ENCODE measurements at regions not wholly inside any gene's neighbourhood (a gene's known extent, or its start where the extent isn't known, plus 50 kb on each side); places are given as distances from the start of the nearest gene placed in this dataset.
"Not testable (repeated sequence)": the region's sequence is repeated elsewhere in the genome, so short reads cannot be mapped to it uniquely, and the experiment has no call there.

DNA sequence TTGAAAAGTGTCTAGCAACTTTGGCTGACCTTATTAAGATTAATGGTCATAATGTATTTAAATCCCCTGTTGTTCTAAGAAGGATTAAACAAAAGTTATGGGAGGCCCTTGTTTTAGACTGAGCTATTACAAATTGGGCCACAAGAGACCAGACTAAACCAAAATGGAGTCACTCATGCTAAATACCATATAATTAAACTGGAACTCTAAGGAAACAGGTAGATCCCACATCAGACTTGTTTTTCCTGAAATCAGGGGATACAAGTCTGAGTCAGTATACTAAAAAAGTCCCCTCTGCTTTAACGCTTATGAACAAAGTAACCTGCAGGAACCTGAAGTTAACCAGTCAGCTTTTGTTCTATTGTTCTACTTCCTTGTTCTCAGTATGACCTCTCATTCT lies 305.9 kb upstream of the SGCG start:
- no peak overlapping the region for H3K27ac ChIP-seq
- TF ChIP-seq, protein P1, sequence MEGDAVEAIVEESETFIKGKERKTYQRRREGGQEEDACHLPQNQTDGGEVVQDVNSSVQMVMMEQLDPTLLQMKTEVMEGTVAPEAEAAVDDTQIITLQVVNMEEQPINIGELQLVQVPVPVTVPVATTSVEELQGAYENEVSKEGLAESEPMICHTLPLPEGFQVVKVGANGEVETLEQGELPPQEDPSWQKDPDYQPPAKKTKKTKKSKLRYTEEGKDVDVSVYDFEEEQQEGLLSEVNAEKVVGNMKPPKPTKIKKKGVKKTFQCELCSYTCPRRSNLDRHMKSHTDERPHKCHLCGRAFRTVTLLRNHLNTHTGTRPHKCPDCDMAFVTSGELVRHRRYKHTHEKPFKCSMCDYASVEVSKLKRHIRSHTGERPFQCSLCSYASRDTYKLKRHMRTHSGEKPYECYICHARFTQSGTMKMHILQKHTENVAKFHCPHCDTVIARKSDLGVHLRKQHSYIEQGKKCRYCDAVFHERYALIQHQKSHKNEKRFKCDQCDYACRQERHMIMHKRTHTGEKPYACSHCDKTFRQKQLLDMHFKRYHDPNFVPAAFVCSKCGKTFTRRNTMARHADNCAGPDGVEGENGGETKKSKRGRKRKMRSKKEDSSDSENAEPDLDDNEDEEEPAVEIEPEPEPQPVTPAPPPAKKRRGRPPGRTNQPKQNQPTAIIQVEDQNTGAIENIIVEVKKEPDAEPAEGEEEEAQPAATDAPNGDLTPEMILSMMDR (IDR thresholded peaks at IDR 0.05) = no peak
- TF ChIP-seq ZFX (IDR thresholded peaks at IDR 0.05; ENCODE audit: borderline replicate concordance) = no peak

DNA sequence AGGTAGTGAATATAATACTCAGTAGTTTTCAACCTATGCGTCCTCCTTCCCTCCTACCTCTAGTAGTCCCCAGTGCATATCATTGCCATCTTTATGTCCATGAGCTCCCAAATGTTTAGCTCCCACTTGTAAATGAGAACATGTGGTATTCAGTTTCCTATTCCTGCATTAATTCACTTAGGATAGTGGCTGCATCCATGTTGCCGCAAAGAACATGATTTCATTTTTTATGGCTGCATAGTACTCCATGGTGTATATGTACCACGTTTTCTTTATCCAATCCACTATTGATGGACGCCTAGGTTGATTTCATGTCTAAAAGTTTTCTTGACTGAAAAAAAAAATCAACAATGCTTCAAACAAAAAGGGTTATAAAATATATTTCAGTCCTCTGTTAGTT lies 303.4 kb upstream of the SGCG start:
- TF ChIP-seq ZFX (IDR thresholded peaks at IDR 0.05; ENCODE audit: borderline replicate concordance) = no peak
- no peak overlapping the region for H3K27ac ChIP-seq

DNA sequence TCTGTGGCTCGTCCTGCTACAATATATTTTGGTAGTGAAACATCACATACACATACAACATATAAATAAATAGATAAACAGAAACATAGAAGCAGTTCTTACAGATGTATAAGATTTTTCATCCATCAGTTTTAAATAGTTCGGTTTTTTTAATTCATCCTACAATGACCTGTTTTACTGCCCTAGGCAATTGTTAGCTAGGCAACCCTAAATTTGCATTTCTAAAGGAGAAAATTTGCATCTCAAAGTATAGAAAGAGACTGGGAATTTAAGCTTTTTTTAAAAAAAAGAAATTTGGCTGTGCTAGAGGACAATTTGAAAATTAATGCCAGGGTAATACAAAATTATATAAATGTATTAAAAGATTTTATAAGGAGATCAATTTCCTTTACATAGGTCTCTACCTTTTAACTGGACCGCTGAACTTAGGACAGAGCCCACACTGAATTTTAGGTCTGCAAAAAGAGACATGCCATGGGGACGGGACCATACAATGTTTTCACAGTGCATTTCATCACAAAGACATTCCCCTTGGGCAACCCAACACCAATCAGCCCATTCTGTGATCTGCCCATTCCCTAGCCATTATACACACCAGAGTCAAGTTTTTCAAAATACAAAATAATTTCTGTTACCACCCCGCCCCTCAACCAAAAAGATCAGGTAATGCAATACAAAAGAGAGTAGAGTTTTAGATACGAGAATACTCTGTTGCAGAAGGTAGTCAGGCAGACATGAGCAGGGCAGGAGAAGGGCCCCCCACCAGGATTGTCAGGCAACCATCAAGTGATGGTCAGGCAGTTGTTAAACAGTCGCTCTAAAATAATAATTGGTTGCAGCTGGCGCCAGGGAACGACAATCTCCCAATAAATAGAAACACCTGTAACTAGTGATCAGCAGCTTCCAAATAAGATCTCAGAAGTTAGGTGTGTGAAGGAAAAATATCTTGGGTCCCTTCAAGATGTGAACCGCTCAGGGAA lies 299.7 kb upstream of the SGCG start:
- no peak overlapping the region for H3K27ac ChIP-seq
- TF ChIP-seq ZFX (IDR thresholded peaks at IDR 0.05; ENCODE audit: borderline replicate concordance) = no peak
- TF ChIP-seq, protein P1 (IDR thresholded peaks at IDR 0.05) = no peak

DNA sequence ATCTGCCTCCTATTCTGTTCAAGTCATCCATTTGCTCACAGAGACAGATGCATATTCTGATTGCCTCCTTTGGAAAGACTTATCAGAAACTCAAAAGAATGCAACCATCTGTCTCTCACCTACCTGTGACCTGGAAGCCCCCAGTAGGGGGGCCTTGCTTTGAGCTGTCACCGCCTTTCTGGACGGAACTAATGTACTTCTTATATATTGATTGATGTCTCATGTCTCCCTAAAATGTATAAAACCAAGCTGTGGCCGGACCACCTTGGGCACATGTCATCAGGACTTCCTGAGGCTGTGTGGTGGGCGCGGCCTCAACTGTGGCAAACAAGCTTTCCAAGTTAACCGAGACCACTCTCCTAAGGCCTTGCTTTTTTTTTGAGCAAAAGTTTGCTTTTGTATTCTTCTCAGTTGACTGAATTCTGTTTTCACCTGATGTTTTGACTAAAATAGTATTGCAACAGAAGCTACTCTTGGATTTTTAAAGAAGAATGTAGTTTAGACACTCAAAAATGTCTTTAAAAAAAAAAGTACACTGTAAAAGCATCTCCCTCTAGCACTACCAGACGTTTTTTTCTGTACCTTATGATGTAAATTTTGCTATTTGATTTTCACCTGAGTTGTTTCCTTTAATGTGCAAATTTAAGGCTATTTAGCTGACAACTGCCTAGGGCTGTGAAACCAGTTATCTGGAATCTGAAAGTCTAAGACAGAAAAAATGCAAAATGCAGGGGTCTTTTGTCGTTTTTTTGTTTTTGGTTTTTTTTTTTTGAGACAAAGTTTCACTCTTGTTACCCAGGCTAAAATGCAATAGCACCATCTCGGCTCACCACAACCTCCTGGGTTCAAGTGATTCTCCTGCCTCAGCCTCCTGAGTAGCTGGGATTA lies 298.8 kb upstream of the SGCG start:
- H3K27ac ChIP-seq = not testable (repeated sequence)

DNA sequence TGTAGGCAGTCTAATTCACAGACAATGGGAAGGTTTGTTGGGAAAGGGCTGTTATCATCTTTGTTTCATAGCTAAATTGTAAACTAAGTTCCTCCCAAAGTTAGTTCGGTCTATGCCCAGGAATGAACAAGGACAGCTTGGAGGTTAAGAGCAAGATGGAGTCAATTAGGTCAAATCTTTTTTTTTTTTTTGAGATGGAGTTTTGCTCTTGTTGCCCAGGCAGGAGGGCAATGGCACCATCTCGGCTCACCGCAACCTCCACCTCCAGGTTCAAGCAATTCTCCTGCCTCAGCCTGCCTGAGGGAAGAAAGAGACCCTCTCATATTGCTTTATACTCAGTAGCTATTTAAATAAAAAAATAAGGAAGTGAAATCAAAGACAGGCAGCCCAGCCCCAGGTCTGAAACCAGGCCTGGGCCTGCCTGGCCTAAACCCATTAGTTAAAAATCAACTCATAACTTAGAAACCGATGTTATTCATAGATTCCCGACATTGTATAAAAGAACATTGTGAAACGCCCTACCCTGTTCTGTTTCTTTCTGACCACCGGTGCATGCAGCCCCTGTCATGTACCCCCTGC lies 297.4 kb upstream of the SGCG start:
- H3K27ac ChIP-seq = no peak overlapping the region
- TF ChIP-seq, protein P1 (IDR thresholded peaks at IDR 0.05) = no peak
- TF ChIP-seq ZFX (IDR thresholded peaks at IDR 0.05; ENCODE audit: borderline replicate concordance) = no peak

DNA sequence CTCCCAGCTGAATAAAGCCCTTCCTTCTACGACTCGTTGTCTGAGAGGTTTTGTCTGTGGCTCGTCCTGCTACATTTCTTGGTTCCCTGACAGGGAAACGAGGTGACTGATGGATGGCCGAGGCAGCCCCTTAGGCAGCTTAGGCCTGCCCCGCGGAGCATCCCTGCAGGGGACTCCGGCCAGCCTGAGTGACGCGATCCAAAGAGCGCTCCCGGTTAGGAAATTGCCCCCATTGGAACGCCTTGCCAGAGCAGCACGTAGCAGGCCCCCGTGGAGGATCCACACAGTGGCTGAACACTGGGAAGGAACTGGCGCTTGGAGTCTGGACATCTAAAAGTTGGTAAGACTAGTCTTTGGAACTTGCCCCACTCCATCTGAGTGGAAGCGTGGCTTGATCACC lies 296.8 kb upstream of the SGCG start:
- TF ChIP-seq, protein P1 (IDR thresholded peaks at IDR 0.05) = no peak
- no peak for TF ChIP-seq ZFX (IDR thresholded peaks at IDR 0.05; ENCODE audit: borderline replicate concordance)
- H3K27ac ChIP-seq = no peak overlapping the region

DNA sequence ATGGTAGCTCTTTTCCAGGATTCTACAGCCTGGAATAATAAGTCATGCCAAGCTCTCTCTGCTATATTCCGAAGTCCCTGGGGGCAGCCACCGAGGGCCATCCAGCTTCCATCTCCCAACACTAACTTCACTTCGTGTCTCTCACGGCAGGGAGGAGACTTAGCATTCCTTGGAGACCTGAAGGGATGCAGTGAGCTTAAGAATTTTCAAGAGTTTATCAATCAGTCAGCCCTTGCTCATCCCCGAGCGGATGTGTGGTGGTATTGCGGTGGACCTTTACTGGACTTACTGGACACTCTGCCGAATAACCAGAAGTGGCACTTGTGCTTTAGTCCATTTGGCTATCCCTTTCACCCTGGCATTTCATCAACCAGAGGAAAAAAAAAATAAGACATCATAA lies 294.7 kb upstream of the SGCG start:
- not testable (repeated sequence) for H3K27ac ChIP-seq

DNA sequence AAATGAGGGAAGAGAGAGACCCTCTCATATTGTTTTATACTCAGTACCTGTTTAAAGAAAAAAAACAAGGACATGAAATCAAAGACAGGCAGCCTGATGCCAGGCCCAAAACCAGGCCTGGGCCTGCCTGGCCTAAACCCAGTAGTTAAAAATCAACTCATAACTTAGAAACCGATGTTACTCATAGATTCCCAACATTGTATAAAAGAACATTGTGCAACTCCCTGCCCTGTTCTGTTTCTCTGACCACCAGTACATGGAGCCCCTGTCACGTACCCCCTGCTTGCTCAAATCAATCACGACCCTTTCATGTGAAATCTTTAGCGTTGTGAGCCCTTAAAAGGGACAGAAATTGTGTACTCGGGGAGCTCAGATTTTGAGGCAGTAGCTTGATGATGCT lies 291.4 kb upstream of the SGCG start:
- not testable (repeated sequence) for H3K27ac ChIP-seq

DNA sequence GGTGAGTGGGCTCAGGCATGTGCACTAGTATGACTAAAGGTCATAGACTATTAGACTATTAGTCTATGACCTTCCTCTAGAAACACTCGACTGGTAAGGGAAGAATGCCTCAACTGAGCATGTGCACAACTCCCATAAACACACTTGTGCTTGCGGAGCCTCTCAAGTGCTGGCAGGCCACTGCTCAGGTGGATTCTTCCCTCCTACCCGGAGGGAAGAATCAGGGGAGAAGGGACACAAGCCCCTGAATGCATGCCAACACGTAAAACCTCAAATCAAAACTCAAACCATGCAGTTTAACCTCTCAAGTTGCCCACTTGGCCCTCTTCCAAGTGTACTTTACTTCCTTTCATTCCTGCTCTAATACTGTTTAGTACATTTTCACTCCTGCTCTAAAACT lies 287.6 kb upstream of the SGCG start:
- no peak overlapping the region for H3K27ac ChIP-seq
- TF ChIP-seq, protein P1 (IDR thresholded peaks at IDR 0.05) = no peak
- TF ChIP-seq ZFX (IDR thresholded peaks at IDR 0.05; ENCODE audit: borderline replicate concordance) = no peak

Measured in 22Rv1 (cell line).